ENCODE measurements at regions not wholly inside any gene's neighbourhood (a gene's known extent, or its start where the extent isn't known, plus 50 kb on each side); places are given as distances from the start of the nearest gene placed in this dataset.

GRCh38 chr19:30743011-30743410 lies 370.8 kb downstream of the ZNF536 start:
- no peaks in the 10 kb centered on the region for H3K9me3 ChIP-seq (ENCODE audit: low read length)
- H3K27ac ChIP-seq (ENCODE audit: low read length), result no peak overlapping the region
- H3K9ac ChIP-seq (ENCODE audit: low read length), result no peak overlapping the region
- no peaks in the 10 kb centered on the region for H3K36me3 ChIP-seq (ENCODE audit: insufficient read depth, low read length)
- TF ChIP-seq EZH2 (IDR thresholded peaks at IDR 0.05; ENCODE audit: borderline replicate concordance, insufficient read depth, low read length, poor library complexity, severe bottlenecking) (no peak), RAD21 (conservative IDR thresholded peaks at IDR 0.05) (no peak), EP300 (conservative IDR thresholded peaks at IDR 0.05; ENCODE audit: poor library complexity, severe bottlenecking) (no peak), REST (IDR thresholded peaks at IDR 0.05; ENCODE audit: borderline replicate concordance) (no peak), TAF1 (IDR thresholded peaks at IDR 0.05; ENCODE audit: low read depth) (no peak), POLR2AphosphoS5 (IDR thresholded peaks at IDR 0.05) (no peak), CTCF (IDR thresholded peaks at IDR 0.05; ENCODE audit: poor library complexity, severe bottlenecking) (no peak), MXI1 (conservative IDR thresholded peaks at IDR 0.05; ENCODE audit: poor library complexity, severe bottlenecking) (no peak), SMC3 (conservative IDR thresholded peaks at IDR 0.05; ENCODE audit: poor library complexity) (no peak)
- no peak overlapping the region for H3K4me3 ChIP-seq (ENCODE audit: low read length)
- no peaks in the 10 kb centered on the region for H3F3A ChIP-seq (ENCODE audit: insufficient read depth, low read length, poor library complexity, severe bottlenecking)
- H3K79me2 ChIP-seq (replicated peaks; ENCODE audit: insufficient read depth, low read length), result no peaks in the 10 kb centered on the region
- no peaks in the 10 kb centered on the region for H3K27me3 ChIP-seq (ENCODE audit: insufficient read depth, low read depth, low read length)
- H3K4me2 ChIP-seq (ENCODE audit: low read length), result no peak overlapping the region
- H2AFZ ChIP-seq (ENCODE audit: low read depth, low read length), result no peak overlapping the region
- no peaks in the 10 kb centered on the region for H3K9me2 ChIP-seq (ENCODE audit: insufficient read depth, low read length)
- H4K20me1 ChIP-seq (ENCODE audit: insufficient read depth), result no peaks in the 10 kb centered on the region

GRCh38 chr19:30742406-30742938 lies 370.3 kb downstream of the ZNF536 start:
- H4K20me1 ChIP-seq (ENCODE audit: insufficient read depth), result no peaks in the 10 kb centered on the region
- H3K27ac ChIP-seq (ENCODE audit: low read length), result no peak overlapping the region
- H3F3A ChIP-seq (ENCODE audit: insufficient read depth, low read length, poor library complexity, severe bottlenecking), result no peaks in the 10 kb centered on the region
- H3K9ac ChIP-seq (ENCODE audit: low read length), result no peak overlapping the region
- TF ChIP-seq TAF1 (IDR thresholded peaks at IDR 0.05; ENCODE audit: low read depth) (no peak), REST (IDR thresholded peaks at IDR 0.05; ENCODE audit: borderline replicate concordance) (no peak), EP300 (conservative IDR thresholded peaks at IDR 0.05; ENCODE audit: poor library complexity, severe bottlenecking) (no peak), EZH2 (IDR thresholded peaks at IDR 0.05; ENCODE audit: borderline replicate concordance, insufficient read depth, low read length, poor library complexity, severe bottlenecking) (no peak), RAD21 (conservative IDR thresholded peaks at IDR 0.05) (no peak), POLR2AphosphoS5 (IDR thresholded peaks at IDR 0.05) (no peak), SMC3 (conservative IDR thresholded peaks at IDR 0.05; ENCODE audit: poor library complexity) (no peak), CTCF (IDR thresholded peaks at IDR 0.05; ENCODE audit: poor library complexity, severe bottlenecking) (no peak), MXI1 (conservative IDR thresholded peaks at IDR 0.05; ENCODE audit: poor library complexity, severe bottlenecking) (no peak)
- H3K9me3 ChIP-seq (ENCODE audit: low read length), result no peaks in the 10 kb centered on the region
- no peaks in the 10 kb centered on the region for H3K27me3 ChIP-seq (ENCODE audit: insufficient read depth, low read depth, low read length)
- no peaks in the 10 kb centered on the region for H3K79me2 ChIP-seq (replicated peaks; ENCODE audit: insufficient read depth, low read length)
- no peaks in the 10 kb centered on the region for H3K36me3 ChIP-seq (ENCODE audit: insufficient read depth, low read length)
- H3K4me3 ChIP-seq (ENCODE audit: low read length), result no peak overlapping the region
- H3K9me2 ChIP-seq (ENCODE audit: insufficient read depth, low read length), result no peaks in the 10 kb centered on the region
- H2AFZ ChIP-seq (ENCODE audit: low read depth, low read length), result no peak overlapping the region
- no peak overlapping the region for H3K4me2 ChIP-seq (ENCODE audit: low read length)

All from neural cell (in vitro differentiated cells).